ENCODE measurements at regions not wholly inside any gene's neighbourhood (a gene's known extent, or its start where the extent isn't known, plus 50 kb on each side); places are given as distances from the start of the nearest gene placed in this dataset.

- TF ChIP-seq EP300 (conservative IDR thresholded peaks at IDR 0.05; ENCODE audit: poor library complexity, severe bottlenecking) (no peak), CTCF (IDR thresholded peaks at IDR 0.05; ENCODE audit: poor library complexity, severe bottlenecking) (no peak), TAF1 (IDR thresholded peaks at IDR 0.05; ENCODE audit: low read depth) (no peak), EZH2 (IDR thresholded peaks at IDR 0.05; ENCODE audit: borderline replicate concordance, insufficient read depth, low read length, poor library complexity, severe bottlenecking) (no peak), SMC3 (conservative IDR thresholded peaks at IDR 0.05; ENCODE audit: poor library complexity) (no peak)
Measured at GRCh38 chr6:119533603-119534279, 184.2 kb upstream of the MAN1A1 start.

All from neural cell (in vitro differentiated cells).